ENCODE measurements at regions not wholly inside any gene's neighbourhood (a gene's known extent, or its start where the extent isn't known, plus 50 kb on each side); places are given as distances from the start of the nearest gene placed in this dataset.

DNA sequence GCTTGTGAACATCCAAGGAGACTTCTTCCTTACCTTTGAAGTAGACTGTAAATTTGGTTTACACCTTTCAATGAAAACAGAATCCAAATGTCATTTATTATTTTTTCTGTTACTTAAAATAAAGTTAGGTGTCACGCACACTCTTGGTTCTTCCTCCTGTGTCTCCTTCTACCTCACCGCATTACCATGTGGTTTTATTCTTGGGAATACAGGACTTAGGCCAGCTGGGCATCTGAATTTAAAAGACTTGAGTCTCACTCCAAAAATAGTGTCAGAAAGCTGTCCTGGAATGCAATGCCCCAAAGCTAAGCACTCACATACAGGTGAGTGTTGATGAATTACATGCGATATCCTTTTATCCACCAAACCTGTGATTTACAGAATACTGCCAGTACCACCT lies 66.4 kb downstream of the MAF start:
- no peaks in the 10 kb centered on the region for H3K79me2 ChIP-seq (ENCODE audit: insufficient read depth, low read length)
- H3F3A ChIP-seq (ENCODE audit: insufficient read depth, low read length), result no peaks in the 10 kb centered on the region
- no peak overlapping the region for H3K27ac ChIP-seq (ENCODE audit: low read depth, low read length, poor library complexity, severe bottlenecking)
- no peaks in the 10 kb centered on the region for H3K9me2 ChIP-seq (ENCODE audit: low read depth, low read length)
- H3K4me3 ChIP-seq (ENCODE audit: low read depth, low read length, poor library complexity, severe bottlenecking), result no peak overlapping the region
- no peaks in the 10 kb centered on the region for H3K36me3 ChIP-seq (ENCODE audit: insufficient read depth, low read length)
- H2AFZ ChIP-seq (ENCODE audit: low read length), result no peak overlapping the region
- no peaks in the 10 kb centered on the region for H3K9me3 ChIP-seq (ENCODE audit: low read length)
- H3K9ac ChIP-seq (ENCODE audit: low read length), result no peak overlapping the region
- no peaks in the 10 kb centered on the region for H4K20me1 ChIP-seq (ENCODE audit: insufficient read depth, low read length)
- no peaks in the 10 kb centered on the region for H3K27me3 ChIP-seq (ENCODE audit: insufficient read depth, low read length)
- H3K4me1 ChIP-seq (ENCODE audit: insufficient read depth, low read length, severe bottlenecking), result no peaks in the 10 kb centered on the region
- TF ChIP-seq, protein P1, sequence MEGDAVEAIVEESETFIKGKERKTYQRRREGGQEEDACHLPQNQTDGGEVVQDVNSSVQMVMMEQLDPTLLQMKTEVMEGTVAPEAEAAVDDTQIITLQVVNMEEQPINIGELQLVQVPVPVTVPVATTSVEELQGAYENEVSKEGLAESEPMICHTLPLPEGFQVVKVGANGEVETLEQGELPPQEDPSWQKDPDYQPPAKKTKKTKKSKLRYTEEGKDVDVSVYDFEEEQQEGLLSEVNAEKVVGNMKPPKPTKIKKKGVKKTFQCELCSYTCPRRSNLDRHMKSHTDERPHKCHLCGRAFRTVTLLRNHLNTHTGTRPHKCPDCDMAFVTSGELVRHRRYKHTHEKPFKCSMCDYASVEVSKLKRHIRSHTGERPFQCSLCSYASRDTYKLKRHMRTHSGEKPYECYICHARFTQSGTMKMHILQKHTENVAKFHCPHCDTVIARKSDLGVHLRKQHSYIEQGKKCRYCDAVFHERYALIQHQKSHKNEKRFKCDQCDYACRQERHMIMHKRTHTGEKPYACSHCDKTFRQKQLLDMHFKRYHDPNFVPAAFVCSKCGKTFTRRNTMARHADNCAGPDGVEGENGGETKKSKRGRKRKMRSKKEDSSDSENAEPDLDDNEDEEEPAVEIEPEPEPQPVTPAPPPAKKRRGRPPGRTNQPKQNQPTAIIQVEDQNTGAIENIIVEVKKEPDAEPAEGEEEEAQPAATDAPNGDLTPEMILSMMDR (IDR thresholded peaks at IDR 0.05; ENCODE audit: low read length), result no peak
- TF ChIP-seq EZH2 (IDR thresholded peaks at IDR 0.05; ENCODE audit: borderline replicate concordance, low read length), result no peak
- H3K4me2 ChIP-seq (ENCODE audit: low read length), result no peak overlapping the region

DNA sequence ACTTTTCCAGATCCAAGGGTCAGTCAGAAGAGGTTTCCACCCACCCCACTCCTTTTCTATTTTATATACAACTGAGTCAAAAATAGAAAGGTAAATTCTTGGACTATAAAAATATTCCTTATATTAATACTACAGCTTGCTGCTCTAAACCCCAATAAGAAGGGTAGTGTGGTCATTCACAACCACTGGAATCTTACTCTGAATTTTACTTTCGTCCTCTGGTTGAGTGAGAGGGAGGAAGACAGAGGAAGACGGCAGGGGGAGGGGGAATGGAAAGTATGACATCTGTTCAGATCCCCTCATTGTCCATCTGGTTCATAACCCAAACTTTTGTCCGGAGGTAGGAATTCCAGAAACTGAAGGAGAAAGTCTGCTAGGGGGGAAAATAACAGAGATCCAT lies 67.2 kb downstream of the MAF start:
- Histone ChIP-seq H3K9me3 (ENCODE audit: low read length) (no peaks in the 10 kb centered on the region), H4K20me1 (ENCODE audit: insufficient read depth, low read length) (no peaks in the 10 kb centered on the region), H3K9me2 (ENCODE audit: low read depth, low read length) (no peaks in the 10 kb centered on the region), H3K4me3 (ENCODE audit: low read depth, low read length, poor library complexity, severe bottlenecking) (no peak overlapping the region), H3K36me3 (ENCODE audit: insufficient read depth, low read length) (no peaks in the 10 kb centered on the region), H3K4me2 (ENCODE audit: low read length) (no peak overlapping the region), H3F3A (ENCODE audit: insufficient read depth, low read length) (no peaks in the 10 kb centered on the region), H3K27me3 (ENCODE audit: insufficient read depth, low read length) (no peaks in the 10 kb centered on the region), H2AFZ (ENCODE audit: low read length) (no peak overlapping the region), H3K27ac (ENCODE audit: low read depth, low read length, poor library complexity, severe bottlenecking) (no peak overlapping the region), H3K9ac (ENCODE audit: low read length) (no peak overlapping the region), H3K79me2 (ENCODE audit: insufficient read depth, low read length) (no peaks in the 10 kb centered on the region), H3K4me1 (ENCODE audit: insufficient read depth, low read length, severe bottlenecking) (no peaks in the 10 kb centered on the region)
- TF ChIP-seq, protein P1 (IDR thresholded peaks at IDR 0.05; ENCODE audit: low read length), result no peak
- TF ChIP-seq EZH2 (IDR thresholded peaks at IDR 0.05; ENCODE audit: borderline replicate concordance, low read length), result no peak

GRCh38 chr16:79532785-79533184 lies 67.8 kb downstream of the MAF start:
- H3K36me3 ChIP-seq (ENCODE audit: insufficient read depth, low read length), result no peaks in the 10 kb centered on the region
- no peaks in the 10 kb centered on the region for H3K9me2 ChIP-seq (ENCODE audit: low read depth, low read length)
- no peaks in the 10 kb centered on the region for H3F3A ChIP-seq (ENCODE audit: insufficient read depth, low read length)
- H3K79me2 ChIP-seq (ENCODE audit: insufficient read depth, low read length), result no peaks in the 10 kb centered on the region
- no peaks in the 10 kb centered on the region for H3K9me3 ChIP-seq (ENCODE audit: low read length)
- no peak overlapping the region for H3K4me3 ChIP-seq (ENCODE audit: low read depth, low read length, poor library complexity, severe bottlenecking)
- H3K27me3 ChIP-seq (ENCODE audit: insufficient read depth, low read length), result no peaks in the 10 kb centered on the region
- H3K27ac ChIP-seq (ENCODE audit: low read depth, low read length, poor library complexity, severe bottlenecking), result no peak overlapping the region
- no peak overlapping the region for H3K4me2 ChIP-seq (ENCODE audit: low read length)
- no peak overlapping the region for H2AFZ ChIP-seq (ENCODE audit: low read length)
- H4K20me1 ChIP-seq (ENCODE audit: insufficient read depth, low read length), result no peaks in the 10 kb centered on the region
- H3K4me1 ChIP-seq (ENCODE audit: insufficient read depth, low read length, severe bottlenecking), result no peaks in the 10 kb centered on the region
- H3K9ac ChIP-seq (ENCODE audit: low read length), result no peak overlapping the region
- TF ChIP-seq EZH2 (IDR thresholded peaks at IDR 0.05; ENCODE audit: borderline replicate concordance, low read length), result no peak

GRCh38 chr16:79532273-79532672 lies 68.3 kb downstream of the MAF start:
- TF ChIP-seq, protein P1 (IDR thresholded peaks at IDR 0.05; ENCODE audit: low read length), result no peak
- TF ChIP-seq EZH2 (IDR thresholded peaks at IDR 0.05; ENCODE audit: borderline replicate concordance, low read length), result no peak
- H3K4me3 ChIP-seq (ENCODE audit: low read depth, low read length, poor library complexity, severe bottlenecking), result no peak overlapping the region
- H3K27ac ChIP-seq (ENCODE audit: low read depth, low read length, poor library complexity, severe bottlenecking), result no peak overlapping the region
- no peaks in the 10 kb centered on the region for H3K79me2 ChIP-seq (ENCODE audit: insufficient read depth, low read length)
- no peaks in the 10 kb centered on the region for H3K36me3 ChIP-seq (ENCODE audit: insufficient read depth, low read length)
- H4K20me1 ChIP-seq (ENCODE audit: insufficient read depth, low read length), result no peaks in the 10 kb centered on the region
- no peaks in the 10 kb centered on the region for H3K27me3 ChIP-seq (ENCODE audit: insufficient read depth, low read length)
- no peaks in the 10 kb centered on the region for H3K4me1 ChIP-seq (ENCODE audit: insufficient read depth, low read length, severe bottlenecking)
- no peaks in the 10 kb centered on the region for H3K9me2 ChIP-seq (ENCODE audit: low read depth, low read length)
- no peaks in the 10 kb centered on the region for H3F3A ChIP-seq (ENCODE audit: insufficient read depth, low read length)
- no peak overlapping the region for H3K9ac ChIP-seq (ENCODE audit: low read length)
- H2AFZ ChIP-seq (ENCODE audit: low read length), result no peak overlapping the region
- no peaks in the 10 kb centered on the region for H3K9me3 ChIP-seq (ENCODE audit: low read length)
- no peak overlapping the region for H3K4me2 ChIP-seq (ENCODE audit: low read length)
